ENCODE measurements at regions not wholly inside any gene's neighbourhood (a gene's known extent, or its start where the extent isn't known, plus 50 kb on each side); places are given as distances from the start of the nearest gene placed in this dataset.

DNA sequence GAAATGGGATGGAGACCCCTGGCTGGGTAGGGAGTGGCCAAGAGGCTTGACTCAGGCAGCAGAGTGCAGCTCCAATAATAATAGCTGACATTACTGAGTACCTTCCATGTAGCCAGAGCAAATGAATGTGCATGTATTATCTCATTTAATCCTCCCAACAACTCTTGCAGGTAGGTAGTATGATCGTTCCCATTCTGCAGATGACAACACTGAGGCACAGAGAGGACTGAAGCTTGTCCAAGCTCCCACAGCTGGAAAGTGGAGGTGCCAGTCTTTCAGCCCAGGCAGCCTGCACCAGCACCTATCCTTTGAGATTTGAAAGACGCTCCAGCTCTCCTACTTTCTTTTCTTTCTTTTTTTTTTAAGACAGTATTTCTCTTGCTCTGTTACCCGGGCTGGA, 87.6 kb downstream of the PCDH1 start:
- no peaks in the 10 kb centered on the region for H3K4me1 ChIP-seq (ENCODE audit: insufficient read depth, low read length, poor library complexity, severe bottlenecking)
- intact Hi-C loops (cut with micrococcal nuclease; ENCODE audit: unreplicated experiment): no loop called here
- ChIA-PET POLR2A (no interaction called here), CTCF (ENCODE audit: unreplicated experiment) (no interaction called here)
- no peaks in the 10 kb centered on the region for H3K9me3 ChIP-seq (ENCODE audit: low read length)
- TF ChIP-seq, protein P1, sequence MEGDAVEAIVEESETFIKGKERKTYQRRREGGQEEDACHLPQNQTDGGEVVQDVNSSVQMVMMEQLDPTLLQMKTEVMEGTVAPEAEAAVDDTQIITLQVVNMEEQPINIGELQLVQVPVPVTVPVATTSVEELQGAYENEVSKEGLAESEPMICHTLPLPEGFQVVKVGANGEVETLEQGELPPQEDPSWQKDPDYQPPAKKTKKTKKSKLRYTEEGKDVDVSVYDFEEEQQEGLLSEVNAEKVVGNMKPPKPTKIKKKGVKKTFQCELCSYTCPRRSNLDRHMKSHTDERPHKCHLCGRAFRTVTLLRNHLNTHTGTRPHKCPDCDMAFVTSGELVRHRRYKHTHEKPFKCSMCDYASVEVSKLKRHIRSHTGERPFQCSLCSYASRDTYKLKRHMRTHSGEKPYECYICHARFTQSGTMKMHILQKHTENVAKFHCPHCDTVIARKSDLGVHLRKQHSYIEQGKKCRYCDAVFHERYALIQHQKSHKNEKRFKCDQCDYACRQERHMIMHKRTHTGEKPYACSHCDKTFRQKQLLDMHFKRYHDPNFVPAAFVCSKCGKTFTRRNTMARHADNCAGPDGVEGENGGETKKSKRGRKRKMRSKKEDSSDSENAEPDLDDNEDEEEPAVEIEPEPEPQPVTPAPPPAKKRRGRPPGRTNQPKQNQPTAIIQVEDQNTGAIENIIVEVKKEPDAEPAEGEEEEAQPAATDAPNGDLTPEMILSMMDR (conservative IDR thresholded peaks at IDR 0.05; ENCODE audit: low read length): no peak
- TF ChIP-seq EZH2phosphoT487 (IDR thresholded peaks at IDR 0.05; ENCODE audit: borderline replicate concordance, low read depth, low read length): no peak
- no peak overlapping the region for H2AFZ ChIP-seq (ENCODE audit: low read length)
- H3K27ac ChIP-seq (ENCODE audit: low read depth, low read length, poor library complexity, severe bottlenecking): no peak overlapping the region
- no peak overlapping the region for H3K4me3 ChIP-seq (ENCODE audit: low read depth, low read length, poor library complexity, severe bottlenecking)
- H3K9me2 ChIP-seq (ENCODE audit: insufficient read depth, low read length): no peaks in the 10 kb centered on the region
- BruUV-seq (replicated peaks): no TSS peak
- H4K20me1 ChIP-seq (ENCODE audit: insufficient read depth, low read length): no peaks in the 10 kb centered on the region
- no peak for DNase-seq (ENCODE audit: low spot score)
- no peaks in the 10 kb centered on the region for H3K36me3 ChIP-seq (ENCODE audit: insufficient read depth, low read length)
- H3K4me2 ChIP-seq (ENCODE audit: low read length): no peak overlapping the region
- H3K79me2 ChIP-seq (ENCODE audit: insufficient read depth, low read depth, low read length): no peaks in the 10 kb centered on the region

DNA sequence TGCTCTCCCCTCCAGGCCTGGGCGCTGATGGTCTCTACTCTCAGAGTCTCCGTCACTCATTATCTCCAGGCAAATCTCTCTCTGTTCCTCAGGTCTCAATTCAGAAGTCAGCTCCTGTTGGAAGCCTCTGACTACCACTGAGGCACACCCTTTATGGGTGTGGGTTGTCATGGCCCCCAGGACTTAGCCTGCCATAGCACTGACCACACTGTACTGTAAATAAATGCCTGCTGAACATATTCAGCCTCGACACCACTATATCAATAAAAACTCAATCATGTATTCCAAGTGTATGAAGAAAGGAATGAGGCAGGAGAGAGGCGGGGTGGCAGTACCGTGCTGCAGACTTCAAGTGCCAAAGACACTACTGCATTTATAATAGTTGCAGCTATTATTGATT, 88.9 kb downstream of the PCDH1 start:
- Histone ChIP-seq H3K4me3 (ENCODE audit: low read depth, low read length, poor library complexity, severe bottlenecking) (no peak overlapping the region), H3K36me3 (ENCODE audit: insufficient read depth, low read length) (no peaks in the 10 kb centered on the region), H3K4me1 (ENCODE audit: insufficient read depth, low read length, poor library complexity, severe bottlenecking) (no peaks in the 10 kb centered on the region), H4K20me1 (ENCODE audit: insufficient read depth, low read length) (no peaks in the 10 kb centered on the region), H3K9me2 (ENCODE audit: insufficient read depth, low read length) (no peaks in the 10 kb centered on the region), H2AFZ (ENCODE audit: low read length) (no peak overlapping the region), H3K4me2 (ENCODE audit: low read length) (no peak overlapping the region), H3K9me3 (ENCODE audit: low read length) (no peaks in the 10 kb centered on the region), H3K79me2 (ENCODE audit: insufficient read depth, low read depth, low read length) (no peaks in the 10 kb centered on the region), H3K27ac (ENCODE audit: low read depth, low read length, poor library complexity, severe bottlenecking) (no peak overlapping the region)
- DNase-seq (ENCODE audit: low spot score): no peak
- intact Hi-C loops (cut with micrococcal nuclease; ENCODE audit: unreplicated experiment): no loop called here
- no TSS peak for BruUV-seq (replicated peaks)
- no peak for TF ChIP-seq EZH2phosphoT487 (IDR thresholded peaks at IDR 0.05; ENCODE audit: borderline replicate concordance, low read depth, low read length)
- TF ChIP-seq, protein P1 (conservative IDR thresholded peaks at IDR 0.05; ENCODE audit: low read length): no peak
- ChIA-PET POLR2A (interaction anchor here (0.5 kb wide), 1 partner anchor 275 kb away, joined by 4 read pairs; no protein-coding TSS in a partner anchor), CTCF (ENCODE audit: unreplicated experiment) (no interaction called here)

DNA sequence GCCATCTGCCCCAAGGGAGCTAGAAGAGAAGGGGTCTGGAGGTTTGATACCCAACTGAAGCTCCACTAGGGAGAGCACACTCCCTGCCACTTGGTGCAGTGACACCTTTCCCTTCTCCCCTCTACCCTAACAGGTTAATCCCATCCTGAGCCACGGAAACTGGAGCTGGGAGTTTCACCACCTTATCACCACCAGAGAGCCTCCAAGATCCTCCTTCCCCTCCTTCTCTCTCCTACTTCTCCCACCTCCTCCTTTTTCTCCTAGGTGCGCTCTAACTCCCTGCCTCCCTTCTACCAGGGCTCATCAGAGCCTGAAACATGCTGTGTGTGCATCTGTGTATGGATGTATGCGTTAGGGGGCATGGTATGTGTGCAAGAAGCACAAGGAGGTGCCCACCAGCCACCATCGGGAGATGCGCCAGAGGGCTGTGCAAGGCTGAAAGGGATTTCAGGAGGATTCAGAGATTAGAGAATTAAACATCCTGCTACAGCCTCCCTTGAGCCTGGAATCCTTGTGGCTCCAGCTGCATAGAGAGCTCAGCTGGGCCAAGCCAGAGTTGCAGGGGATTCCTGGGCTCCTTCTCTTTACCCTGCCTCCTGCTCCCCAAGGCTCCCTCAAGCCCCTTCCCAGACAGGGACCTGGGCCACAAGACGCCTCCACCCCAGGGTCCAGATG, 89.8 kb downstream of the PCDH1 start:
- BruUV-seq (replicated peaks): no TSS peak
- DNase-seq (ENCODE audit: low spot score): no peak
- Histone ChIP-seq H3K4me3 (ENCODE audit: low read depth, low read length, poor library complexity, severe bottlenecking) (no peak overlapping the region), H3K4me1 (ENCODE audit: insufficient read depth, low read length, poor library complexity, severe bottlenecking) (no peaks in the 10 kb centered on the region), H3K36me3 (ENCODE audit: insufficient read depth, low read length) (no peaks in the 10 kb centered on the region), H3K79me2 (ENCODE audit: insufficient read depth, low read depth, low read length) (no peaks in the 10 kb centered on the region), H3K9me2 (ENCODE audit: insufficient read depth, low read length) (no peaks in the 10 kb centered on the region), H3K27ac (ENCODE audit: low read depth, low read length, poor library complexity, severe bottlenecking) (no peak overlapping the region), H3K9me3 (ENCODE audit: low read length) (no peaks in the 10 kb centered on the region), H3K4me2 (ENCODE audit: low read length) (no peak overlapping the region), H2AFZ (ENCODE audit: low read length) (no peak overlapping the region), H4K20me1 (ENCODE audit: insufficient read depth, low read length) (no peaks in the 10 kb centered on the region)
- TF ChIP-seq, protein P1 (conservative IDR thresholded peaks at IDR 0.05; ENCODE audit: low read length): no peak
- TF ChIP-seq EZH2phosphoT487 (IDR thresholded peaks at IDR 0.05; ENCODE audit: borderline replicate concordance, low read depth, low read length): no peak
- intact Hi-C loops (cut with micrococcal nuclease; ENCODE audit: unreplicated experiment): no loop called here
- CTCF ChIA-PET (ENCODE audit: unreplicated experiment): no interaction called here
- POLR2A ChIA-PET: interaction anchor here (0.5 kb wide), 1 partner anchor 276 kb away, joined by 4 read pairs; no protein-coding TSS in a partner anchor
